ENCODE measurements at regions not wholly inside any gene's neighbourhood (a gene's known extent, or its start where the extent isn't known, plus 50 kb on each side); places are given as distances from the start of the nearest gene placed in this dataset.
"Not testable (repeated sequence)": the region's sequence is repeated elsewhere in the genome, so short reads cannot be mapped to it uniquely, and the experiment has no call there.

GRCh38 chr13:21290442-21291002 lies 114.1 kb downstream of the MRPL57 start:
- not testable (repeated sequence) for H3K4me1 Mint-ChIP-seq (ENCODE audit: low read depth); H3K27me3 Mint-ChIP-seq; H3K36me3 Mint-ChIP-seq (ENCODE audit: low read depth); H3K4me3 Mint-ChIP-seq; H3K27ac Mint-ChIP-seq; H3K9me3 Mint-ChIP-seq
- intact Hi-C loops (cut with micrococcal nuclease) = loop anchor here (10.0 kb wide), 1 partner anchor 104 kb away; no protein-coding TSS in a partner anchor

GRCh38 chr13:21291840-21292239 lies 115.4 kb downstream of the MRPL57 start:
- Mint-ChIP-seq H3K4me3 (no peak overlapping the region), H3K27me3 (no peaks in the 10 kb centered on the region), H3K27ac (no peak overlapping the region), H3K9me3 (no peaks in the 10 kb centered on the region), H3K36me3 (ENCODE audit: low read depth) (no peaks in the 10 kb centered on the region), H3K4me1 (ENCODE audit: low read depth) (no peaks in the 10 kb centered on the region)
- intact Hi-C loops (cut with micrococcal nuclease) = loop anchor here (10.0 kb wide), 1 partner anchor 103 kb away; no protein-coding TSS in a partner anchor

- Mint-ChIP-seq H3K4me1 (ENCODE audit: low read depth) (peaks cover 23% of the 10 kb centered on the region), H3K27ac (peak overlapping the region; percentile 83)
- H3K36me3 Mint-ChIP-seq (ENCODE audit: low read depth); H3K27me3 Mint-ChIP-seq; H3K9me3 Mint-ChIP-seq; H3K4me3 Mint-ChIP-seq: not testable (repeated sequence)
- intact Hi-C loops (cut with micrococcal nuclease) = loop anchor here (10.0 kb wide), 1 partner anchor 98 kb away; no protein-coding TSS in a partner anchor
These were observed 120.5 kb downstream of the MRPL57 start for GRCh38 chr13:21296991-21297390.

DNA sequence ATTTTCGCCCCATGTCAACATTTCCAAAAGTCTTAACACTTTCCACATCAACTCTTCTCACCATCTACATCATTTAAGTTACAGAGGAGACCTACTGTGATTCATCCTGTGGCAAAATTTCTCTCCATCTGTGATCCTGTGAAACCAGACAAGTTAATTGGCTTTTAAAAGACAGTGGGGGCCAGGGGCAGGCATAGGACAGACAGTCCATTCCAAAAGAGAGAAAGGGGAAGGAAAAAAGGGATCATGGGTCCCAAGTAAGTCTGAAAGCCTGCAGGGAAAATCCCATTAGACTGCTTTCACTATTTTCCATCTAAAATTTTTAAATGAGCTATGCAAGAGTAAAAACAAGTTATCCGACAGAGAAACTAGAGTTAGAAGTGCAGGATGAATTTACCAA lies 121.0 kb downstream of the MRPL57 start:
- peak overlapping the region; percentile 93 for H3K4me3 Mint-ChIP-seq
- H3K9me3 Mint-ChIP-seq = no peaks in the 10 kb centered on the region
- no peaks in the 10 kb centered on the region for H3K27me3 Mint-ChIP-seq
- peaks cover 23% of the 10 kb centered on the region for H3K4me1 Mint-ChIP-seq (ENCODE audit: low read depth)
- intact Hi-C loops (cut with micrococcal nuclease) = loop anchor here (10.0 kb wide), 1 partner anchor 97 kb away; no protein-coding TSS in a partner anchor
- H3K36me3 Mint-ChIP-seq (ENCODE audit: low read depth) = peaks cover 9% of the 10 kb centered on the region
- peak overlapping the region; percentile 83 for H3K27ac Mint-ChIP-seq

GRCh38 chr13:21297914-21298831 lies 121.7 kb downstream of the MRPL57 start:
- H3K36me3 Mint-ChIP-seq (ENCODE audit: low read depth) = peaks cover 16% of the 10 kb centered on the region
- H3K9me3 Mint-ChIP-seq = no peaks in the 10 kb centered on the region
- no peaks in the 10 kb centered on the region for H3K27me3 Mint-ChIP-seq
- H3K4me1 Mint-ChIP-seq (ENCODE audit: low read depth) = peaks cover 23% of the 10 kb centered on the region
- H3K4me3 Mint-ChIP-seq = peak overlapping the region; percentile 93
- peak overlapping the region; percentile 83 for H3K27ac Mint-ChIP-seq
- intact Hi-C loops (cut with micrococcal nuclease) = loop anchor here (1.0 to 10.0 kb wide), 3 partner anchors 97 to 179 kb away; partner anchors contain the start of genes MRPL57 and SKA3

GRCh38 chr13:21304256-21304655 lies 127.8 kb downstream of the MRPL57 start:
- Mint-ChIP-seq H3K9me3 (no peaks in the 10 kb centered on the region), H3K36me3 (ENCODE audit: low read depth) (peaks cover 18% of the 10 kb centered on the region), H3K27me3 (no peaks in the 10 kb centered on the region), H3K4me1 (ENCODE audit: low read depth) (peaks cover 2% of the 10 kb centered on the region), H3K4me3 (no peak overlapping the region), H3K27ac (no peak overlapping the region)
- intact Hi-C loops (cut with micrococcal nuclease) = no loop called here

GRCh38 chr13:21306300-21307073 lies 130.0 kb downstream of the MRPL57 start:
- H3K4me3 Mint-ChIP-seq; H3K4me1 Mint-ChIP-seq (ENCODE audit: low read depth); H3K27ac Mint-ChIP-seq; intact Hi-C loops (cut with micrococcal nuclease); H3K9me3 Mint-ChIP-seq; H3K27me3 Mint-ChIP-seq: not testable (repeated sequence)
- peaks cover 18% of the 10 kb centered on the region for H3K36me3 Mint-ChIP-seq (ENCODE audit: low read depth)

- H3K4me1 Mint-ChIP-seq (ENCODE audit: low read depth); H3K9me3 Mint-ChIP-seq; H3K27ac Mint-ChIP-seq; H3K27me3 Mint-ChIP-seq; intact Hi-C loops (cut with micrococcal nuclease); H3K4me3 Mint-ChIP-seq: not testable (repeated sequence)
- H3K36me3 Mint-ChIP-seq (ENCODE audit: low read depth) = peaks cover 18% of the 10 kb centered on the region
These were observed 130.7 kb downstream of the MRPL57 start for GRCh38 chr13:21307158-21307557.

DNA sequence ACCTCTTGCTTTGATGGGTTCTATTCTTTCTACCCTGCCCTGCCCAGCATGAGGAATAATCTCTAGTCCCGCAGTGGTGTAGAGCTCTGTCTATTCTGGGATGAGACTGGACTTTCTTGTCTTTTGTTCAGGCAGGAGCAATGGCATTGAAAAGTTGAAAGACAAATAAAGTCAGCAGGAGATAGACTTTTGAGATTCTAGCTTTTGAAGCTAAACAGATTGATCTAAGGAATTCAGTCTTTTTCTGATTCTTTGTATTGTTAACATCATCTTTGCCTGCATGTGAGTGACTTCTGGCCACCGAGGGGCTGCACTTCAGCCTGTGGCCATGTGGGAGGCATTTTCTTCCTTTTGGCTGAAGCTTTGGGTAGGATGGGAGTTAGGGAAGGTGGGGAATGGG lies 132.4 kb downstream of the MRPL57 start:
- no peak overlapping the region for H3K27ac Mint-ChIP-seq
- H3K4me3 Mint-ChIP-seq = no peak overlapping the region
- no peaks in the 10 kb centered on the region for H3K9me3 Mint-ChIP-seq
- intact Hi-C loops (cut with micrococcal nuclease) = no loop called here
- no peaks in the 10 kb centered on the region for H3K27me3 Mint-ChIP-seq
- no peaks in the 10 kb centered on the region for H3K4me1 Mint-ChIP-seq (ENCODE audit: low read depth)
- H3K36me3 Mint-ChIP-seq (ENCODE audit: low read depth) = peaks cover 7% of the 10 kb centered on the region

- Mint-ChIP-seq H3K9me3 (no peaks in the 10 kb centered on the region), H3K27me3 (no peaks in the 10 kb centered on the region), H3K36me3 (ENCODE audit: low read depth) (no peaks in the 10 kb centered on the region), H3K4me3 (no peak overlapping the region), H3K4me1 (ENCODE audit: low read depth) (no peaks in the 10 kb centered on the region), H3K27ac (no peak overlapping the region)
- intact Hi-C loops (cut with micrococcal nuclease) = no loop called here
These were observed 133.2 kb downstream of the MRPL57 start for GRCh38 chr13:21309542-21310172.

GRCh38 chr13:21310220-21310619 lies 133.8 kb downstream of the MRPL57 start:
- Mint-ChIP-seq H3K4me1 (ENCODE audit: low read depth) (no peaks in the 10 kb centered on the region), H3K27me3 (no peaks in the 10 kb centered on the region), H3K36me3 (ENCODE audit: low read depth) (no peaks in the 10 kb centered on the region), H3K27ac (no peak overlapping the region), H3K9me3 (no peaks in the 10 kb centered on the region), H3K4me3 (no peak overlapping the region)
- intact Hi-C loops (cut with micrococcal nuclease) = no loop called here

DNA sequence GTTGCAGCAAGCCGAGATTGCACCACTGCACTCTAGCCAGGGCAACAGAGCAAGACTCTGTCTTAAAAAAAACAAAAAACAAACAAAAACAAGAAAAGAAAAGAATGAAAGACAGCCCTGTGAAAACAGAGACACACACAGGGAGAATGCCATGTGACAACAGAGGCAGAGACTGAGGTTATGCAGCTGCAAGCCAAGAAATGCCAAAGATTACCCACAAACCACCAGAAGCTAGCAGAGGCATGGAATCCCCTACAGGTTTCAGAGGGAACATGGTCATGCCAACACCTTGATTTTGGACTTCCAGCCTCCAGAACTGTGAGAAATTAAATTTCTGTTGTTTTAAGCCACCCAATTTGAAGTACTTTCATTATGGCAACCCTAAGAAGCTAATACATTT lies 138.5 kb downstream of the MRPL57 start:
- H3K27ac Mint-ChIP-seq; H3K27me3 Mint-ChIP-seq; H3K4me1 Mint-ChIP-seq (ENCODE audit: low read depth); H3K4me3 Mint-ChIP-seq; intact Hi-C loops (cut with micrococcal nuclease); H3K9me3 Mint-ChIP-seq; H3K36me3 Mint-ChIP-seq (ENCODE audit: low read depth): not testable (repeated sequence)

- peaks cover 12% of the 10 kb centered on the region for H3K9me3 Mint-ChIP-seq
- H3K4me1 Mint-ChIP-seq (ENCODE audit: low read depth) = no peaks in the 10 kb centered on the region
- no peak overlapping the region for H3K4me3 Mint-ChIP-seq
- H3K27ac Mint-ChIP-seq = no peak overlapping the region
- no peaks in the 10 kb centered on the region for H3K36me3 Mint-ChIP-seq (ENCODE audit: low read depth)
- intact Hi-C loops (cut with micrococcal nuclease) = no loop called here
- H3K27me3 Mint-ChIP-seq = no peaks in the 10 kb centered on the region
These were observed 139.9 kb downstream of the MRPL57 start for GRCh38 chr13:21316376-21316775.
